Stimulated activated CD4-positive, alpha-beta T cell treated with anti-CD3 and anti-CD28 coated beads, Interleukin-2, amount 100 ng/mL, for 24 hours (primary cell): ENCODE measurements at regions not wholly inside any gene's neighbourhood (a gene's known extent, or its start where the extent isn't known, plus 50 kb on each side); places are given as distances from the start of the nearest gene placed in this dataset.
"Not testable (repeated sequence)": the region's sequence is repeated elsewhere in the genome, so short reads cannot be mapped to it uniquely, and the experiment has no call there.

Experiments
- DNase-seq, 2 donors: peaks; one replicate each; pipeline ENCODE4 v3.0.0-alpha.2; 2020

- DNase-seq = no peak
Measured at GRCh38 chr15:38073178-38073946, 138.9 kb downstream of the TMCO5A start.

- no peak for DNase-seq
Measured at GRCh38 chr15:38074029-38074428, 139.6 kb downstream of the TMCO5A start.

- no peak for DNase-seq
Measured at GRCh38 chr15:38075466-38075865, 141.0 kb downstream of the TMCO5A start.

- DNase-seq = no peak
Measured at GRCh38 chr15:38076786-38077185, 142.3 kb downstream of the TMCO5A start.

GRCh38 chr15:38079236-38079635, 144.8 kb downstream of the TMCO5A start:
- no peak for DNase-seq

- no peak for DNase-seq
Measured at GRCh38 chr15:38080651-38081275, 146.3 kb downstream of the TMCO5A start.

GRCh38 chr15:38084289-38084688, 149.8 kb downstream of the TMCO5A start:
- DNase-seq = no peak

GRCh38 chr15:38085114-38085513, 150.7 kb downstream of the TMCO5A start:
- peak in 1 of 2 donors; percentile 14 for DNase-seq

GRCh38 chr15:38085931-38086568, 151.6 kb downstream of the TMCO5A start:
- DNase-seq = no peak

- no peak for DNase-seq
Measured at GRCh38 chr15:38086611-38087010, 152.2 kb downstream of the TMCO5A start.

GRCh38 chr15:38088971-38089370, 154.5 kb downstream of the TMCO5A start:
- DNase-seq = no peak

- no peak for DNase-seq
Measured at GRCh38 chr15:38090223-38090622, 155.8 kb downstream of the TMCO5A start.

GRCh38 chr15:38090678-38091077, 156.2 kb downstream of the TMCO5A start:
- no peak for DNase-seq

GRCh38 chr15:38091078-38091645, 156.7 kb downstream of the TMCO5A start:
- no peak for DNase-seq

GRCh38 chr15:38093931-38094330, 158.7 kb upstream of the SPRED1 start:
- DNase-seq = no peak

GRCh38 chr15:38102972-38103371, 149.7 kb upstream of the SPRED1 start:
- no peak for DNase-seq

GRCh38 chr15:38103564-38103963, 149.1 kb upstream of the SPRED1 start:
- no peak for DNase-seq

GRCh38 chr15:38111070-38111469, 141.6 kb upstream of the SPRED1 start:
- no peak for DNase-seq

GRCh38 chr15:38112406-38112805, 140.2 kb upstream of the SPRED1 start:
- DNase-seq = no peak

- no peak for DNase-seq
Measured at GRCh38 chr15:38115121-38115520, 137.5 kb upstream of the SPRED1 start.

- DNase-seq = no peak
Measured at GRCh38 chr15:38117781-38118180, 134.9 kb upstream of the SPRED1 start.

- not testable (repeated sequence) for DNase-seq
Measured at GRCh38 chr15:38119865-38120264, 132.8 kb upstream of the SPRED1 start.

GRCh38 chr15:38127306-38127771, 125.3 kb upstream of the SPRED1 start:
- DNase-seq = no peak

GRCh38 chr15:38128341-38128781, 124.3 kb upstream of the SPRED1 start:
- no peak for DNase-seq
